Panc1 (cell line): ENCODE measurements at regions not wholly inside any gene's neighbourhood (a gene's known extent, or its start where the extent isn't known, plus 50 kb on each side); places are given as distances from the start of the nearest gene placed in this dataset.

ENCODE experiments used
- ATAC-seq: fragments of 200-7000 bp; cut with Tn5 transposase; 2 replicates; pipeline ENCODE4 v1.9.1; 2020; ENCODE audit warnings: mild to moderate bottlenecking, moderate library complexity
- BruUV-seq: library from RNA; stranded (reverse); fragments of 400-500 nt; replicated peaks from 2 replicates; lab custom pipeline; 2021; lab: Mats Ljungman, UMichigan
- CTCF ChIA-PET: fragments of 300-600 bp; sonication (Branson Sonifier 250); formaldehyde crosslinking; loops from one replicate; lab custom pipeline; 2022; ENCODE audit warnings: antibody characterized with exemption; lab: Charles Lee
- POLR2A ChIA-PET: fragments of 300-600 bp; sonication (Branson Sonifier 250); formaldehyde crosslinking; loops from one replicate; lab custom pipeline; 2022; ENCODE audit warnings: antibody characterized with exemption; lab: Charles Lee
- DNase-seq: peaks from one replicate; pipeline ENCODE4 v3.0.0-alpha.2; 2010; ENCODE audit warnings: low read depth, low spot score
- H3K27ac ChIP-seq: 2 replicates; pipeline ENCODE4 v1.5.1; 2011; ENCODE audit warnings: mild to moderate bottlenecking, low read length, inconsistent platforms
- H3K27me3 ChIP-seq: fragments of 200-500 bp; sonication (Bioruptor generic); 2 replicates; pipeline ENCODE4 v1.6.0; 2014; ENCODE audit warnings: low read length, inconsistent platforms; ENCODE audit not compliant: control insufficient read depth, insufficient read depth
- H3K36me3 ChIP-seq: fragments of 200-500 bp; sonication (Bioruptor generic); 2 replicates; pipeline ENCODE4 v1.5.1; 2014; ENCODE audit warnings: inconsistent platforms, mild to moderate bottlenecking, low read length, moderate library complexity; ENCODE audit not compliant: control insufficient read depth, insufficient read depth
- H3K4me1 ChIP-seq: 2 replicates; pipeline ENCODE4 v1.5.1; 2011; ENCODE audit warnings: inconsistent platforms, mild to moderate bottlenecking, low read length, moderate library complexity; ENCODE audit not compliant: control insufficient read depth, insufficient read depth
- H3K4me3 ChIP-seq, 2 experiments: 2 replicates each; pipeline ENCODE4 v1.5.1; 2011 to 2012; ENCODE audit warnings: low read depth in 2 of 2, low read length in 2 of 2, mild to moderate bottlenecking in 2 of 2, inconsistent platforms in 1 of 2, moderate library complexity in 1 of 2
- H3K9me3 ChIP-seq: fragments of 200-500 bp; sonication (Bioruptor generic); 2 replicates; pipeline ENCODE4 v1.5.1; 2014; ENCODE audit warnings: low read depth, mild to moderate bottlenecking, inconsistent platforms, low read length, moderate library complexity; ENCODE audit not compliant: control insufficient read depth, insufficient read depth
- CTCF ChIP-seq: fragments of 450-650 bp; IDR thresholded peaks from 2 replicates; pipeline ENCODE4 v1.5.1; 2017; ENCODE audit warnings: mild to moderate bottlenecking
- POLR2AphosphoS5 ChIP-seq: IDR thresholded peaks from 2 replicates; pipeline ENCODE4 v1.6.1; 2012; ENCODE audit warnings: mild to moderate bottlenecking, low read depth, low read length, moderate library complexity
- SIN3A ChIP-seq: IDR thresholded peaks from 2 replicates; pipeline ENCODE4 v1.6.1; 2012; ENCODE audit warnings: low read depth, mild to moderate bottlenecking, low read length, moderate library complexity, borderline replicate concordance; ENCODE audit not compliant: insufficient read depth
- TCF7L2 ChIP-seq: IDR thresholded peaks from 2 replicates; pipeline ENCODE4 v1.6.1; 2011; ENCODE audit warnings: mild to moderate bottlenecking, low read depth, low read length, inconsistent platforms
- in situ Hi-C: cut with HindIII; loops from 2 replicates; pipeline ENCODE4 v1.10.0; 2016; ENCODE audit warnings: low sequenced_read_pairs, low pct_unique_long_range_greater_than_20kb
- intact Hi-C: fragments of 100-400 bp; cut with micrococcal nuclease; formaldehyde crosslinking; loops from one replicate; pipeline ENCODE4 v1.10.0; 2022; ENCODE audit not compliant: unreplicated experiment
- TF ChIP-seq, protein P1 (sequence below), 2 experiments: IDR thresholded peaks; 2 replicates each; pipeline ENCODE4 v1.6.1; 2011 to 2012; ENCODE audit warnings: low read depth in 2 of 2, control low read depth in 1 of 2, low read length in 1 of 2, mild to moderate bottlenecking in 1 of 2, moderate library complexity in 1 of 2; ENCODE audit not compliant: insufficient read depth in 1 of 2

GRCh38 chr4:154953691-154954090 is 172.6 kb downstream of the RBM46 start:
- no peaks in the 10 kb centered on the region for H3K36me3 ChIP-seq
- ChIA-PET CTCF (no interaction called here), POLR2A (no interaction called here)
- no peak for ATAC-seq
- no peak for TF ChIP-seq CTCF
- TF ChIP-seq, protein P1, sequence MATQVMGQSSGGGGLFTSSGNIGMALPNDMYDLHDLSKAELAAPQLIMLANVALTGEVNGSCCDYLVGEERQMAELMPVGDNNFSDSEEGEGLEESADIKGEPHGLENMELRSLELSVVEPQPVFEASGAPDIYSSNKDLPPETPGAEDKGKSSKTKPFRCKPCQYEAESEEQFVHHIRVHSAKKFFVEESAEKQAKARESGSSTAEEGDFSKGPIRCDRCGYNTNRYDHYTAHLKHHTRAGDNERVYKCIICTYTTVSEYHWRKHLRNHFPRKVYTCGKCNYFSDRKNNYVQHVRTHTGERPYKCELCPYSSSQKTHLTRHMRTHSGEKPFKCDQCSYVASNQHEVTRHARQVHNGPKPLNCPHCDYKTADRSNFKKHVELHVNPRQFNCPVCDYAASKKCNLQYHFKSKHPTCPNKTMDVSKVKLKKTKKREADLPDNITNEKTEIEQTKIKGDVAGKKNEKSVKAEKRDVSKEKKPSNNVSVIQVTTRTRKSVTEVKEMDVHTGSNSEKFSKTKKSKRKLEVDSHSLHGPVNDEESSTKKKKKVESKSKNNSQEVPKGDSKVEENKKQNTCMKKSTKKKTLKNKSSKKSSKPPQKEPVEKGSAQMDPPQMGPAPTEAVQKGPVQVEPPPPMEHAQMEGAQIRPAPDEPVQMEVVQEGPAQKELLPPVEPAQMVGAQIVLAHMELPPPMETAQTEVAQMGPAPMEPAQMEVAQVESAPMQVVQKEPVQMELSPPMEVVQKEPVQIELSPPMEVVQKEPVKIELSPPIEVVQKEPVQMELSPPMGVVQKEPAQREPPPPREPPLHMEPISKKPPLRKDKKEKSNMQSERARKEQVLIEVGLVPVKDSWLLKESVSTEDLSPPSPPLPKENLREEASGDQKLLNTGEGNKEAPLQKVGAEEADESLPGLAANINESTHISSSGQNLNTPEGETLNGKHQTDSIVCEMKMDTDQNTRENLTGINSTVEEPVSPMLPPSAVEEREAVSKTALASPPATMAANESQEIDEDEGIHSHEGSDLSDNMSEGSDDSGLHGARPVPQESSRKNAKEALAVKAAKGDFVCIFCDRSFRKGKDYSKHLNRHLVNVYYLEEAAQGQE (IDR thresholded peaks at IDR 0.05; ENCODE audit: insufficient read depth in 1 of 2, low read depth in 2 of 2, low read length in 1 of 2), result no peak
- H3K27me3 ChIP-seq, result no peaks in the 10 kb centered on the region
- no peaks in the 10 kb centered on the region for H3K9me3 ChIP-seq
- in situ Hi-C loops, result no loop called here
- no TSS peak for BruUV-seq
- no peaks in the 10 kb centered on the region for H3K4me1 ChIP-seq
- intact Hi-C loops, result no loop called here
- DNase-seq, result no peak
- H3K27ac ChIP-seq, result no peak overlapping the region
- no peak overlapping the region for H3K4me3 ChIP-seq

GRCh38 chr4:154954117-154954516 is 173.0 kb downstream of the RBM46 start:
- H3K27ac ChIP-seq, result no peak overlapping the region
- CTCF ChIA-PET, result no interaction called here
- no peak for TF ChIP-seq POLR2AphosphoS5
- no TSS peak for BruUV-seq
- in situ Hi-C loops (no loop called here), intact Hi-C loops (no loop called here)
- H3K4me1 ChIP-seq, result no peaks in the 10 kb centered on the region
- DNase-seq (no peak), ATAC-seq (no peak)
- no peaks in the 10 kb centered on the region for H3K9me3 ChIP-seq
- no peaks in the 10 kb centered on the region for H3K36me3 ChIP-seq
- no peaks in the 10 kb centered on the region for H3K27me3 ChIP-seq
- POLR2A ChIA-PET, result no interaction called here
- no peak overlapping the region for H3K4me3 ChIP-seq

GRCh38 chr4:154958121-154958520 is 177.0 kb downstream of the RBM46 start:
- TF ChIP-seq POLR2AphosphoS5 (no peak), TCF7L2 (no peak), SIN3A (no peak)
- Histone ChIP-seq H3K4me1 (no peaks in the 10 kb centered on the region), H3K27ac (no peak overlapping the region), H3K36me3 (no peaks in the 10 kb centered on the region), H3K4me3 (no peak overlapping the region), H3K27me3 (no peaks in the 10 kb centered on the region), H3K9me3 (no peaks in the 10 kb centered on the region)
- ATAC-seq, result no peak
- CTCF ChIA-PET, result no interaction called here
- in situ Hi-C loops (no loop called here), intact Hi-C loops (no loop called here)
- POLR2A ChIA-PET, result no interaction called here
- DNase-seq, result no peak
- BruUV-seq, result no TSS peak
